Astrocyte (in vitro differentiated cells and primary cell): ENCODE measurements at regions not wholly inside any gene's neighbourhood (a gene's known extent, or its start where the extent isn't known, plus 50 kb on each side); places are given as distances from the start of the nearest gene placed in this dataset.

Source experiments
- EZH2 ChIP-seq: IDR thresholded peaks from 2 replicates; pipeline ENCODE4 v1.6.1; 2012; ENCODE audit warnings: mild to moderate bottlenecking, low read length, inconsistent platforms; ENCODE audit not compliant: insufficient read depth
- TF ChIP-seq, protein P1 (sequence below): IDR thresholded peaks from 2 replicates; pipeline ENCODE4 v1.5.1; 2011; ENCODE audit warnings: low read depth, mild to moderate bottlenecking, inconsistent platforms, low read length, moderate library complexity; ENCODE audit not compliant: insufficient read depth

DNA sequence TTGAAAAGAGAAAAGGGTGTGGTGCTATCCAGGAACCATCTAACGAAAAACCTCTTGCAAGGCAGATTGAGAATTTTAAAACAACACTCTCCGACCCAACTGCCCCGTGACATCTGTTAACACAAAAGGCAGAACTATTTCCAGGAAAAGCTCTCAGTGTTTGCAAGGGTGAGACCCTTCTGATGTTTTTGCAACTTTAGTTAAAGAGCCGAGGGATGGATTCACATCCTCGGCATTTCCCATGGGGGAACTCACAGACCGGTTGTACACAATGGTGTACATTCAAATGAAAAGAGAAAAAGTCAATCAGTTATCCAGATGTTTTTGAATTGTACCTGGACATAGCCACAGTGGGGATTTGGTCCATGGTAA is 120.0 kb downstream of the NGF start:
- TF ChIP-seq, protein P1, sequence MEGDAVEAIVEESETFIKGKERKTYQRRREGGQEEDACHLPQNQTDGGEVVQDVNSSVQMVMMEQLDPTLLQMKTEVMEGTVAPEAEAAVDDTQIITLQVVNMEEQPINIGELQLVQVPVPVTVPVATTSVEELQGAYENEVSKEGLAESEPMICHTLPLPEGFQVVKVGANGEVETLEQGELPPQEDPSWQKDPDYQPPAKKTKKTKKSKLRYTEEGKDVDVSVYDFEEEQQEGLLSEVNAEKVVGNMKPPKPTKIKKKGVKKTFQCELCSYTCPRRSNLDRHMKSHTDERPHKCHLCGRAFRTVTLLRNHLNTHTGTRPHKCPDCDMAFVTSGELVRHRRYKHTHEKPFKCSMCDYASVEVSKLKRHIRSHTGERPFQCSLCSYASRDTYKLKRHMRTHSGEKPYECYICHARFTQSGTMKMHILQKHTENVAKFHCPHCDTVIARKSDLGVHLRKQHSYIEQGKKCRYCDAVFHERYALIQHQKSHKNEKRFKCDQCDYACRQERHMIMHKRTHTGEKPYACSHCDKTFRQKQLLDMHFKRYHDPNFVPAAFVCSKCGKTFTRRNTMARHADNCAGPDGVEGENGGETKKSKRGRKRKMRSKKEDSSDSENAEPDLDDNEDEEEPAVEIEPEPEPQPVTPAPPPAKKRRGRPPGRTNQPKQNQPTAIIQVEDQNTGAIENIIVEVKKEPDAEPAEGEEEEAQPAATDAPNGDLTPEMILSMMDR = no peak
- no peak for TF ChIP-seq EZH2
